DOHH2 (cell line): ENCODE measurements at regions not wholly inside any gene's neighbourhood (a gene's known extent, or its start where the extent isn't known, plus 50 kb on each side); places are given as distances from the start of the nearest gene placed in this dataset.

Experiments used
- CTCF ChIP-seq: fragments of 200-600 bp; sonication (generic); IDR thresholded peaks from one replicate; pipeline ENCODE4 v1.5.1; 2014; ENCODE audit warnings: antibody characterized with exemption, mild to moderate bottlenecking, low read depth, low read length; ENCODE audit not compliant: poor library complexity, severe bottlenecking
- EZH2phosphoT487 ChIP-seq: fragments of 200-600 bp; sonication (generic); IDR thresholded peaks from 2 replicates; pipeline ENCODE4 v1.6.1; 2017; ENCODE audit warnings: borderline replicate concordance, mild to moderate bottlenecking, antibody characterized with exemption, low read length, moderate library complexity, mixed read lengths

GRCh38 chr20:52484438-52484837 is 292.9 kb upstream of the ZFP64 start:
- TF ChIP-seq CTCF (no peak), EZH2phosphoT487 (no peak)
